ENCODE measurements at regions not wholly inside any gene's neighbourhood (a gene's known extent, or its start where the extent isn't known, plus 50 kb on each side); places are given as distances from the start of the nearest gene placed in this dataset.
"Not testable (repeated sequence)": the region's sequence is repeated elsewhere in the genome, so short reads cannot be mapped to it uniquely, and the experiment has no call there.

- no peak for DNase-seq
Observed at GRCh38 chr3:164365242-164365641, 713.1 kb downstream of the SI start.

- no peak for DNase-seq
Observed at GRCh38 chr3:164364111-164364510, 714.2 kb downstream of the SI start.

DNA sequence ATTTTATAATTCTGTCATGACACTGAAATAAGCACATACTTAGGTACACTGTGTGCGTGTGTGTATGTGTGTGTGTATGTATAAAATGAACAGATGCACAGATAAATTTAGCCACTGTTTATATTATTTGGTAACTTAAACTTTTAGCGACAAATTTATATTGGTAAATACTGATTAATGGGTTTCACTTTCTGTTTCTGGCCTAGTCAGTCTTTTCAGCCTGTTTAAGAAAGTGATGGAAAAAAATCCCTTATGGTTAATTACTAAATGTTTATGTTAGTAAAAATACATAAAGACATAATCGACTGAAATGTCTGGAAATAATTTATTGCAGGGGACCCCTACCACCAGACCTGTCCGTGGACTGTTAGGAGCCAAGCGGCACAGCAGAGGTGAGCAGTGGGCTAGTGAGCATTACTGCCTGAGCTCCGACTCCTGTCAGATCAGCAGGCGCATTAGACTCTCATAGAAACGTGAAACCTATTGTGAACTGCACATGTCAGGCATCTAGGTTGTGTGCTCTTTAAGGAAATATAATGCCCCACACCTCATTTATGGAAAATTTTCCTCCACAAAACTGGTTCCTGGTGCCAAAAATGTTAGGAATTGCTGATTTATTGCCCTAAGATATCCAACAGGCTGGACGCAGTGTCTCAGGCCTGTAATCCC, 717.4 kb downstream of the SI start:
- no peak for DNase-seq

DNA sequence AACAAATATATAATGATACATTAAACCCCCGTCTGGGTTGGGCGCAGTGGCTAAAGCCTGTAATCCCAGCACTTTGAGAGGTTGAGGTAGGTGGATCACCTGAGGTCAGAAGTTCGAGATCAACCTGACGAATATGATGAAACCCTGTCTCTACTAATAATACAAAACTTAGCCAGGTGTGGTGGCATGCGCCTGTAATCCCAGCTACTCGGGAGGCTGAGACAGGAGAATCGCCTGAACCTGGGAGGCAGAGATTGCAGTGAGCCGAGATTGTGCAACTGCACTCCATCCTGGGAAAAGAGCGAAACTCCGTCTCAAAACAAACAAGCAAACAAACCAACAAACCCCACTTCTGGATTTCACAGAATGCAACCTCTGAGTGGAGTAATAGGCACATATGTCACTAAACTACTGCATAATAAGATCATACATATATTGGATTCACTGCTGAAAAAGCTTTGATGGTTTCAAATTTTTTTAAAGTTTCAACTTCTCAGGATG, 718.2 kb downstream of the SI start:
- DNase-seq: no peak

DNA sequence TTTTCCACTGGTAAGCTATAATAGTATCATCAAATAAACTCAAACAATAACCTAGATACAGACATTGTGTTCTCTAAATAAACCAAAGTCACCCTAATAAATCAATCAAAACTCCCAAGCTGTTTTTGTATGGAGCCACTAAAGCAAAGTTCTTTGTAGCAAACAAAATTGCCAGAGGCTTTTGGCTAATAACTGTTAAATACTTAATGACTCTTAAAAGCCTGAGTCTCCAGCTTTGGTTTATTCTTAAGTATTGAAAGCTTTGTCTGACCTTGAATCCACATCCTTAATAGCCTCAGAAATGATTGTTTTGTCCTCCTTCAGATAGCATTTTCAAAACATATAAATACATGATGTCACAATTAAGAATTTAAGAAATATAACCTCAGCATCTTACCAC, 725.3 kb downstream of the SI start:
- no peak for DNase-seq

GRCh38 chr3:164351131-164351530, 727.2 kb downstream of the SI start:
- no peak for DNase-seq

- DNase-seq: not testable (repeated sequence)
Observed at GRCh38 chr3:164342206-164342605, 736.1 kb downstream of the SI start.

GRCh38 chr3:164341086-164341485, 737.2 kb downstream of the SI start:
- no peak for DNase-seq

- DNase-seq: no peak
Observed at GRCh38 chr3:164340273-164340672, 738.0 kb downstream of the SI start.

DNA sequence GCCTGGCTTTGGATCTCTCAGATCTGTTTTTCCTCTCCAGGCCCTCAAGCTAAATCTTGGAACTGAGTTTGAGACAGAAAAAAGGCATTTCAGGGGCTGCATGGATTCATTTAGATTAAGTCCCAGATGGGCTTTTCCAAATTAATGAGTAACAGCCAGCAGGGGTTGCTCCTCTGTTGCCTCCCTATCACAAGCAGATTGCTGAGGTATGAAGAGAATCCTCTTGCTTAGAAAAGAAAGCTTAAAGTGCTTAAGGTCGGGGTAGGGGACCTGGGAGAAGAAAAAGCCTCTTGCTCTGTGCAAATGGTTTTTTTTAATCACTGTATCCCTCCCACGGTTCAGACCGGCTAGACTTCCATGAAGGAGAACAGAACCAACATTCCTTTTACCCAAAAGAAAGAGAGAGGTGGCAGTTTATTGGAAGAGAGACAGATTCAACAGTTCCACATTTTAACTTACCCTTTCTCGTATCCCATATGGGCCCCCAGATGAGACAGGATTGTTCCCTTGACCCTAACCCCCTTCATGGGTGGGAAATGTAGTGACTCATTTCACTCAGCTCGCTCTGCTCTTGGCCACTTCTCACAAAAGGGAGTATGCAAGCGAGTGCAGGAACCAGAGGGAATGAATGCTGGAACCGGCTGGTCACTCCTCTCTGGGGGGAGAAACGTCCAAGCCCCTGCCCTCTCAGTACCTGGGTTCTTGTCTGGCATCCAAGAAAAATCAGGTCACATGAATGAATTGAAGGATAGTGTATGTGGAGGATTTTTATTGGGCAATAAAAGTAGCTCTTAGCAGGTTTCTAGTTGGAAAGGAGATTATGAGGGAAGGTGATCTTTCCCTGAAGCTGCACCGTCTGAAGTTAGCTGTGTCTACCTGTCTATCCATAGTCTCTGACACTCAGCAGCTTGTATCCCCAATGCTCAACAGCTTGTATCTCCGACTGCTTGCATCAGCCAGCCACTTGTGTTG, 745.2 kb downstream of the SI start:
- DNase-seq: no peak

GRCh38 chr3:164326714-164327113, 751.6 kb downstream of the SI start:
- DNase-seq: no peak

- no peak for DNase-seq
Observed at GRCh38 chr3:164320962-164321361, 757.3 kb downstream of the SI start.

DNA sequence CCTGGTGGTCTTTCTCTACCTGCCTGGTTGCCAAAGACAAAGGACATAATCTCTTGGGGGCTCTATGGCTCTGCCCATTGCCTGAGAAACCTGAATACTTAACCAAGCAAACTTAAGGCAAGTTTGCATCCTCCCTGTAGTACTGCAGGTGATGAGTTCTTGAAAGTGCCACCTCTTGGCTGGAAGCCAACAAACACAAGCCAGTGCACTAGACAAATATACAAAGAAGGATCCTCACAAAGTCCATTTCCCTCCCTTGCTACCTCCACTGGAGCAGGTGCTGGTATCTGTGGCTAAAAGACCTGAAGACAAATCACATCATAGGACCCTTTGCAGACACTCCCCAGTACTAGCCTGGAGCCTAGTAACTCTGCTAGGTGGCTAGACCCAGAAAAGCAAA, 772.3 kb downstream of the SI start:
- DNase-seq: no peak

- no peak for DNase-seq
Observed at GRCh38 chr3:164303894-164304293, 774.4 kb downstream of the SI start.

DNA sequence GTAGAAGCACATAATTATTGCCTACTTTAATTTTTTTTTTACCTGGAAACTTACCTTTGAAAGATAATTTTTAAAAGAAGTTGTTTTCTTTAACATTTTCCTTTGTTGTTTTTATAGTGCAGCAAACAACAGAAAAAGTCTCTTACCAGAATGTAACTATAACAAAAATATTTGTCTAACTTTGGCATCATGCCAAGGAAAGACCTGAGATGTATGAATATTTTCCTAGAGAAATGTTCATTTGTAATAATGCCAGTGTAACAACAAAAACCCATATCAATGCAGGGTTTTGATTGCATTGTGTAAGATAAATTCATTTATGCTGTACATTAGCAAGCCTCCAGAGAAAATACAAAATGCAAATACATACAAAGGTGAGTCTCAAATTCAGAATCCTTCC, 775.7 kb downstream of the SI start:
- DNase-seq: no peak

DNA sequence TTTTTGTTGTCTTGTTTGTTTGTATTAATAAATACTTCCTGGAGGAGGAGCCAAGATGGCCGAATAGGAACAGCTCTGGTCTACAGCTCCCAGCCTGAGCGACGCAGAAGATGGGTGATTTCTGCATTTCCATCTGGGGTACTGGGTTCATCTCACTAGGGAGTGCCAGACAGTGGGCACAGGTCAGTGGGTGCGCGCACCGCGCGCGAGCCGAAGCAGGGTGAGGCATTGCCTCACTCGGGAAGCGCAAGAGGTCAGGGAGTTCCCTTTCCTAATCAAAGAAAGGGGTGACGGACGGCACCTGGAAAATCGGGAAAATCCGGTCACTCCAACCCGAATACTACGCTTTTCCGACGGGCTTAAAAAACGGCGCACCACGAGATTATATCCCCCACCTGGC, 786.8 kb downstream of the SI start:
- not testable (repeated sequence) for DNase-seq

- no peak for DNase-seq
Observed at GRCh38 chr3:164278550-164278949, 799.7 kb downstream of the SI start.

- DNase-seq: no peak
Observed at GRCh38 chr3:164267053-164267452, 811.2 kb downstream of the SI start.

DNA sequence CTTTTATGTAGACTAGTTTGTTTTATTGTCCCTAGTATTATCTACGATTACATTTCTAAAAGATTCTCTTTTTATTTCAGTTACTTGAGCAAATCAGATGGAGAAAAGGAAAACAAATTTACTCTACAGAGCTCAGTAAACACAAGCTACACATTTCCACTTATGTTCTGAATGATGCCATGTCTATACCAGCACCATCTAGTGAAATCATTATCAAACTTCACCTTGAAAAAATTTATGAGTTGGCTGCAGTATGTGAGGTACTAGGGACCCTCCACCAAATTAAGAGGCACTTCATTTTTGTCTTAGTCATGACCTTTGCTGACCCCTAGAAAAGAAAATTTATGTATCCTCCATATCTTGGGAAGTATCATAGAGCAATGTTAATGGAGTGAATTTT, 827.4 kb downstream of the SI start:
- no peak for DNase-seq

DNA sequence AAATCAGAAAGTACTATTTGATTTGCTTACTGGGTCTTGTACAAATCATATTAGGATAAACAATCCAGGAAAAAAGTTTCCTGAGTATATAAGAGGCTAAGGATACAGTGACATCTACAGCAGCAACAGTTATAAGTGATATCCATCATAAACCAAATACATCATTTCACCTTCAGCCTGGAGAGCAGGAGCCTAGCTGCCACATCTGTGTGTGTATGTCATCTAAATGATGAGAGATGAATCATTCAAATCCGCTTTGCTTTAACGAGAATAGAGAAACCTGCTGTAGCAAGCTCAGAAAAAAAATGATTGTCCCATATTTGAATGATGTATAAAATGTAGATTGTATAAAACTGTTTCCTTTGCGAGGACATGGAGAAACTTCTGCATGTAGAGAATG, 841.4 kb downstream of the SI start:
- no peak for DNase-seq

DNA sequence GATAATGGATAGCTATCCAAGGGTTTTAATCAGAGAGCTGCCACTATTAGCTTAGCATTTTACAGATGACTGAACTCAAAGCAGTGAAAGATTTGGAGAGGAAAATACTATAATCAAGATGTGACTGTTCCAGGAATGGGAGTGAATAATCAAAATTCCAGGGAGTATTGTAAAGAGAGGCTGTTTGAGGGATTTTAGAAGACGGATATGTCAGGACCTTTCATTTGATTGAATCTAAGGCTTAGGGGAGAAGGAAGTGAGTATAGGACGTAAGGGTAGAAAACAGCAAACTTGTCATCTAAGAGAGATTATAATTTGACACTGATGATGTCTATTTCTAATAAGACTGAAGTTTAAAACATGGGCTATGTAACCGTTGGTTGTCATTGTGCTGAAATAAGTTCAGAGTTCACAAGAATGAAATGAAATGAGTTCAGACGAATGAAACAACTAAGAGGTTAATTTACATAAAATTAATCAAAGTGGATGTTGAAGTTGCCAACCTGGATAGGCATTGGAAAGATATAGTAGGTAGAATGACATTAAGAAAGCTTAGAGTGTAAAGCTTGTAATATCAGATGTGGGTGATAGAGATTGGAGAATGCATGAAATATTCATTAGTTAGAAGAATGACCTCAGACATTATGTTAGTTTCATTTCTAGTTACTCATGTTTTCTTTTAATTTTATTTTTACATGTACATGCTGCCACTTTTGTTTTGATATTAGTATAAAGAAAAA, 842.8 kb downstream of the SI start:
- no peak for DNase-seq

GRCh38 chr3:164233951-164234350, 844.3 kb downstream of the SI start:
- DNase-seq: no peak

- DNase-seq: no peak
Observed at GRCh38 chr3:164231718-164232117, 846.6 kb downstream of the SI start.
